NCI-H774 (cell line): ENCODE measurements at regions not wholly inside any gene's neighbourhood (a gene's known extent, or its start where the extent isn't known, plus 50 kb on each side); places are given as distances from the start of the nearest gene placed in this dataset.

Source experiments
- DNase-seq: peaks from one replicate; lab custom pipeline; 2025; lab: John Stamatoyannopoulos, UW

GRCh38 chr13:72530471-72530870 is 197.0 kb downstream of the MZT1 start:
- no peak for DNase-seq

GRCh38 chr13:72527333-72527732 is 200.1 kb downstream of the MZT1 start:
- no peak for DNase-seq

- no peak for DNase-seq
Measured at GRCh38 chr13:72523593-72523992, 203.8 kb downstream of the MZT1 start.

GRCh38 chr13:72523049-72523448 is 204.4 kb downstream of the MZT1 start:
- no peak for DNase-seq

GRCh38 chr13:72521940-72522661 is 205.3 kb downstream of the MZT1 start:
- no peak for DNase-seq

- DNase-seq: no peak
Measured at GRCh38 chr13:72514146-72514545, 213.3 kb downstream of the MZT1 start.

GRCh38 chr13:72508392-72508791 is 219.0 kb downstream of the MZT1 start:
- DNase-seq: no peak

- DNase-seq: no peak
Measured at GRCh38 chr13:72507416-72508199, 219.8 kb downstream of the MZT1 start.

GRCh38 chr13:72506706-72507105 is 220.7 kb downstream of the MZT1 start:
- no peak for DNase-seq

- DNase-seq: no peak
Measured at GRCh38 chr13:72505376-72505775, 222.1 kb downstream of the MZT1 start.

- no peak for DNase-seq
Measured at GRCh38 chr13:72504131-72504841, 223.1 kb downstream of the MZT1 start.

GRCh38 chr13:72500851-72501250 is 226.6 kb downstream of the MZT1 start:
- no peak for DNase-seq

- no peak for DNase-seq
Measured at GRCh38 chr13:72495681-72496080, 231.7 kb downstream of the MZT1 start.

GRCh38 chr13:72489751-72490150 is 237.7 kb downstream of the MZT1 start:
- DNase-seq: no peak

GRCh38 chr13:72473321-72473720 is 254.1 kb downstream of the MZT1 start:
- no peak for DNase-seq

GRCh38 chr13:72469906-72470305 is 257.5 kb downstream of the MZT1 start:
- DNase-seq: no peak

- DNase-seq: no peak
Measured at GRCh38 chr13:72463561-72463960, 263.9 kb downstream of the MZT1 start.

GRCh38 chr13:72462726-72463125 is 264.7 kb downstream of the MZT1 start:
- no peak for DNase-seq

GRCh38 chr13:72462166-72462565 is 265.3 kb downstream of the MZT1 start:
- DNase-seq: no peak

- no peak for DNase-seq
Measured at GRCh38 chr13:72458701-72459100, 268.7 kb downstream of the MZT1 start.

GRCh38 chr13:72457151-72457550 is 270.3 kb downstream of the MZT1 start:
- no peak for DNase-seq

- DNase-seq: no peak
Measured at GRCh38 chr13:72456486-72456885, 270.9 kb downstream of the MZT1 start.

- DNase-seq: no peak
Measured at GRCh38 chr13:72453161-72453560, 274.3 kb downstream of the MZT1 start.
